SU-DHL-6 (cell line): ENCODE measurements at regions not wholly inside any gene's neighbourhood (a gene's known extent, or its start where the extent isn't known, plus 50 kb on each side); places are given as distances from the start of the nearest gene placed in this dataset.
A peak's percentile ranks its signal among the peaks of the same experiment; 100 is the strongest.
"Not testable (repeated sequence)": the region's sequence is repeated elsewhere in the genome, so short reads cannot be mapped to it uniquely, and the experiment has no call there.

Source experiments
- H2AFZ ChIP-seq: fragments of 200-600 bp; sonication (generic); 2 replicates; pipeline ENCODE4 v1.6.1; 2014; ENCODE audit warnings: low read depth, mild to moderate bottlenecking, moderate library complexity, mixed read lengths, antibody characterized with exemption, low read length; ENCODE audit not compliant: severe bottlenecking
- H3F3A ChIP-seq: fragments of 200-600 bp; shearing (Covaris generic); 2 replicates; pipeline ENCODE4 v1.6.0; 2016; ENCODE audit warnings: antibody characterized with exemption, mild to moderate bottlenecking; ENCODE audit not compliant: insufficient read depth
- H3K27ac ChIP-seq: fragments of 200-600 bp; sonication (generic); 2 replicates; pipeline ENCODE4 v1.5.1; 2016; ENCODE audit warnings: low read depth, mild to moderate bottlenecking, low read length, moderate library complexity, mixed read lengths
- H3K27me3 ChIP-seq: fragments of 200-600 bp; sonication (generic), shearing (Covaris generic); 2 replicates; pipeline ENCODE4 v1.6.0; 2014; ENCODE audit warnings: mild to moderate bottlenecking, low read length
- H3K36me3 ChIP-seq: fragments of 200-600 bp; sonication (generic); 2 replicates; pipeline ENCODE4 v1.6.1; 2014; ENCODE audit warnings: mild to moderate bottlenecking, low read length, mixed read lengths
- H3K4me2 ChIP-seq: fragments of 300-600, 200-600 bp; shearing (Covaris generic), sonication (generic); 2 replicates; pipeline ENCODE4 v1.6.0; 2014; ENCODE audit warnings: low read length, low read depth, mild to moderate bottlenecking; ENCODE audit not compliant: poor library complexity, severe bottlenecking
- H3K4me3 ChIP-seq: fragments of 200-600 bp; sonication (generic); 2 replicates; pipeline ENCODE4 v1.5.1; 2014; ENCODE audit warnings: antibody characterized with exemption, low read length, mild to moderate bottlenecking, mixed read lengths; ENCODE audit not compliant: insufficient read depth, poor library complexity, severe bottlenecking
- H3K79me2 ChIP-seq: fragments of 200-600 bp; sonication (generic); 2 replicates; pipeline ENCODE4 v1.6.1; 2014; ENCODE audit warnings: mild to moderate bottlenecking, low read length, moderate library complexity; ENCODE audit not compliant: insufficient read depth
- H3K9ac ChIP-seq: fragments of 200-600 bp; sonication (generic); 2 replicates; pipeline ENCODE4 v1.7.0; 2014; ENCODE audit warnings: mild to moderate bottlenecking, low read length
- H3K9me2 ChIP-seq: fragments of 200-600 bp; sonication (generic); replicated peaks from 2 replicates; pipeline ENCODE4 v1.6.1; 2014; ENCODE audit warnings: low read length; ENCODE audit not compliant: insufficient read depth
- H3K9me3 ChIP-seq: fragments of 200-600 bp; sonication (generic); 2 replicates; pipeline ENCODE4 v1.6.1; 2014; ENCODE audit warnings: low read length, mixed read lengths; ENCODE audit not compliant: insufficient read depth
- H4K20me1 ChIP-seq: fragments of 200-600 bp; sonication (generic); 2 replicates; pipeline ENCODE4 v1.6.1; 2014; ENCODE audit warnings: low read depth, mild to moderate bottlenecking, antibody characterized with exemption, low read length, moderate library complexity, mixed read lengths
- EZH2phosphoT487 ChIP-seq: fragments of 200-600 bp; sonication (generic), shearing (Covaris generic); conservative IDR thresholded peaks from 2 replicates; pipeline ENCODE4 v1.6.1; 2018; ENCODE audit warnings: mild to moderate bottlenecking, antibody characterized with exemption, low read length, moderate library complexity, mixed read lengths
- TF ChIP-seq, protein P1 (sequence below): fragments of 200-600 bp; sonication (generic); IDR thresholded peaks from one replicate; pipeline ENCODE4 v1.5.1; 2017; ENCODE audit warnings: antibody characterized with exemption, mild to moderate bottlenecking, low read length, moderate library complexity; ENCODE audit not compliant: insufficient read depth, poor library complexity, severe bottlenecking

DNA sequence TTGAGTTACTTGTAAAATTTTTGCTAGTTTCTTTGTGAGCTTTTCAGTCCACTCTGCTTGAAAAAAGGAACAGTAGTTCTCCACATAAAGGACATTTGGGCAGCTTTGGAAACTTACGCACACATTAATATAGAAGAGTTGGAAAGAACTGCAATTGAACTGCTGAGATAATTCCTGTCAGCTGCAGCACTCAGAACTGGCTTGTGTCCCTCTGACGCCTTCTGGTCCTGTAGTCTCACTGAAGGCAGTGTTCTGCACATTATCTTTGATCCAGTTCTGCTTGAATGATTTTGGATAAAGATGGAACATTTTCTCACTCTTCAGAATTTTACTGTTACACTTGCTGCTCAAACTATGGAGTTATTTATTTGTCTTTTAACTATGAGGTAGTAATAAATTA, 901.9 kb downstream of the OTOL1 start:
- Histone ChIP-seq H3K9me2 (no peaks in the 10 kb centered on the region), H4K20me1 (no peaks in the 10 kb centered on the region), H3K4me3 (no peak overlapping the region), H3K4me2 (no peak overlapping the region), H3K27me3 (no peaks in the 10 kb centered on the region), H3F3A (no peaks in the 10 kb centered on the region), H2AFZ (no peak overlapping the region), H3K27ac (no peak overlapping the region), H3K9ac (no peak overlapping the region), H3K9me3 (no peaks in the 10 kb centered on the region), H3K36me3 (no peaks in the 10 kb centered on the region), H3K79me2 (no peaks in the 10 kb centered on the region)
- no peak for TF ChIP-seq EZH2phosphoT487
- TF ChIP-seq, protein P1, sequence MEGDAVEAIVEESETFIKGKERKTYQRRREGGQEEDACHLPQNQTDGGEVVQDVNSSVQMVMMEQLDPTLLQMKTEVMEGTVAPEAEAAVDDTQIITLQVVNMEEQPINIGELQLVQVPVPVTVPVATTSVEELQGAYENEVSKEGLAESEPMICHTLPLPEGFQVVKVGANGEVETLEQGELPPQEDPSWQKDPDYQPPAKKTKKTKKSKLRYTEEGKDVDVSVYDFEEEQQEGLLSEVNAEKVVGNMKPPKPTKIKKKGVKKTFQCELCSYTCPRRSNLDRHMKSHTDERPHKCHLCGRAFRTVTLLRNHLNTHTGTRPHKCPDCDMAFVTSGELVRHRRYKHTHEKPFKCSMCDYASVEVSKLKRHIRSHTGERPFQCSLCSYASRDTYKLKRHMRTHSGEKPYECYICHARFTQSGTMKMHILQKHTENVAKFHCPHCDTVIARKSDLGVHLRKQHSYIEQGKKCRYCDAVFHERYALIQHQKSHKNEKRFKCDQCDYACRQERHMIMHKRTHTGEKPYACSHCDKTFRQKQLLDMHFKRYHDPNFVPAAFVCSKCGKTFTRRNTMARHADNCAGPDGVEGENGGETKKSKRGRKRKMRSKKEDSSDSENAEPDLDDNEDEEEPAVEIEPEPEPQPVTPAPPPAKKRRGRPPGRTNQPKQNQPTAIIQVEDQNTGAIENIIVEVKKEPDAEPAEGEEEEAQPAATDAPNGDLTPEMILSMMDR: no peak

DNA sequence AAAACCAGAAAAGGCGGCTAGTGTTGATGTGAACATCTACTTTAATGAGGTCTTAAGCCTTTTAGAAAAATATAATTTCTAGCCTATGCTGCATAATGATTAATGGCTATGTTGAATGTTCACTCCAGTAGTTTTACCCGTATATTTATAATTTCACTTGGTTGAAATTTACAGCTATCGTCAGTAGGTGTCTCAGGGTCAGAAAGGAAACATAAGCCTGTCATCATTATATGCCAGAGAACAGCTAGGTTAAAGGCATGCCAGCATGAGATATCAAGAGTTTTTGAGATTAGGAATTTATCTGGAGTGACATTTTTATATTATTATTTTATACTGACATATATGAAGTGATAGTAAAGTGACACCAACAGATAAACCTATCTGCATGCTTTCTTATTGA, 904.1 kb downstream of the OTOL1 start:
- H3K4me2 ChIP-seq: no peak overlapping the region
- no peaks in the 10 kb centered on the region for H3K9me3 ChIP-seq
- H3K79me2 ChIP-seq: no peaks in the 10 kb centered on the region
- H3K4me3 ChIP-seq: no peak overlapping the region
- H3K36me3 ChIP-seq: no peaks in the 10 kb centered on the region
- H4K20me1 ChIP-seq: no peaks in the 10 kb centered on the region
- H3K27ac ChIP-seq: no peak overlapping the region
- H3F3A ChIP-seq: no peaks in the 10 kb centered on the region
- H3K27me3 ChIP-seq: no peaks in the 10 kb centered on the region
- H3K9me2 ChIP-seq: no peaks in the 10 kb centered on the region
- peak overlapping the region; percentile 19 for H2AFZ ChIP-seq
- no peak for TF ChIP-seq EZH2phosphoT487
- TF ChIP-seq, protein P1: no peak
- no peak overlapping the region for H3K9ac ChIP-seq

DNA sequence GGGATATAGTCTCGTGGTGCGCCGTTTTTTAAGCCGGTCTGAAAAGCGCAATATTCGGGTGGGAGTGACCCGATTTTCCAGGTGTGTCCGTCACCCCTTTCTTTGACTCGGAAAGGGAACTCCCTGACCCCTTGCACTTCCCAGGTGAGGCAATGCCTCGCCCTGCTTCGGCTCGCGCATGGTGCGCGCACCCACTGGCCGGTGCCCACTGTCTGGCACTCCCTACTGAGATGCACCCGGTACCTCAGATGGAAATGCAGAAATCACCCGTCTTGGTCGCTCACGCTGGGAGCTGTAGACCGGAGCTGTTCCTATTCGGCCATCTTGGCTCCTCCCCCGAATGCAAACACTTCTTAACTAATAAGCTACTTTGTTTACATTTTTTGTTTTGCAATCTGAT, 914.9 kb downstream of the OTOL1 start:
- not testable (repeated sequence) for H3K4me2 ChIP-seq, H3F3A ChIP-seq, H3K27ac ChIP-seq, H3K9me3 ChIP-seq, H3K9ac ChIP-seq, H3K27me3 ChIP-seq, H3K79me2 ChIP-seq, H3K36me3 ChIP-seq, H4K20me1 ChIP-seq, H3K4me3 ChIP-seq, H3K9me2 ChIP-seq
- H2AFZ ChIP-seq: peak overlapping the region; percentile 27

DNA sequence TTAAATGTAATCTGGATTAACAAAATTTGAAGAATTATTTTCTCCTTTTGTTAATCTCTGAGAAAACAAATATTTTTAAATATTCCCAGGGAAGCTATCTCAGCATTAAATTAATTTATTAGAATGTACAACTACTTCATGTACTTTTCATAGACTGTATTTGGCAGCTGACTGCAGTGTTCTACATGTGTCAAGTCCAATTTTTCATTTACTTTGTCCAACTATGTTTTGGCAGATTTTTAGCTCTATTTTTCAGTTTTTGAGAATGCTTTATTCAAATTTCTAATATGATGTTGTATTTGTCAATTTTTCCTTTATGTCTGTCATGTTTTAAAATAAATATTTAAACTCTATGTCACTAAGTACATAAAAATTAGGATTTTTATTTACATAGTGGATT, 925.1 kb downstream of the OTOL1 start:
- Histone ChIP-seq H3K36me3 (no peaks in the 10 kb centered on the region), H3K27ac (no peak overlapping the region), H3K9me3 (no peaks in the 10 kb centered on the region), H3F3A (no peaks in the 10 kb centered on the region), H3K9ac (no peak overlapping the region), H2AFZ (no peak overlapping the region), H3K27me3 (no peaks in the 10 kb centered on the region), H3K4me3 (no peak overlapping the region), H3K9me2 (no peaks in the 10 kb centered on the region), H4K20me1 (no peaks in the 10 kb centered on the region), H3K79me2 (no peaks in the 10 kb centered on the region), H3K4me2 (no peak overlapping the region)
- TF ChIP-seq, protein P1: no peak
- TF ChIP-seq EZH2phosphoT487: no peak
